Fibroblast of lung (primary cell): ENCODE measurements at regions not wholly inside any gene's neighbourhood (a gene's known extent, or its start where the extent isn't known, plus 50 kb on each side); places are given as distances from the start of the nearest gene placed in this dataset.

Experiments used
- DNase-seq, 2 donors: peaks; one replicate each; pipeline versions ENCODE4 v3.0.0 to v3.0.0-alpha.2; 2010; ENCODE audit warnings: low read depth in 2 of 2
- H2AFZ ChIP-seq: 2 replicates; pipeline ENCODE4 v1.5.1; 2012; ENCODE audit warnings: low read length, control low read depth, inconsistent platforms
- H3K27ac ChIP-seq: 2 replicates; pipeline ENCODE4 v1.5.1; 2011; ENCODE audit warnings: low read length, control low read depth; ENCODE audit not compliant: insufficient read depth
- H3K27me3 ChIP-seq: 2 replicates; pipeline ENCODE4 v1.5.1; 2011; ENCODE audit warnings: mild to moderate bottlenecking, low read length; ENCODE audit not compliant: control insufficient read depth, insufficient read depth
- H3K36me3 ChIP-seq: 2 replicates; pipeline ENCODE4 v1.5.1; 2011; ENCODE audit warnings: low read length; ENCODE audit not compliant: control insufficient read depth, insufficient read depth
- H3K4me1 ChIP-seq: 2 replicates; pipeline ENCODE4 v1.5.1; 2011; ENCODE audit warnings: low read length; ENCODE audit not compliant: control insufficient read depth, insufficient read depth; ENCODE audit errors: extremely low read depth
- H3K4me2 ChIP-seq: 2 replicates; pipeline ENCODE4 v1.5.1; 2011; ENCODE audit warnings: low read length, control low read depth; ENCODE audit not compliant: insufficient read depth; ENCODE audit errors: extremely low read depth
- H3K4me3 ChIP-seq, 4 experiments: fragments of 200-600 bp in 1 of 4; sonication (generic) in 1 of 4; replicated peaks in 1 of 4; 2 replicates each; pipeline ENCODE4 v1.5.1; 2011 to 2016; ENCODE audit warnings: low read length in 4 of 4, low read depth in 3 of 4, mild to moderate bottlenecking in 3 of 4, control low read depth in 2 of 4, inconsistent platforms in 1 of 4, mixed read lengths in 1 of 4; ENCODE audit not compliant: insufficient read depth in 1 of 4; ENCODE audit errors: control extremely low read depth in 1 of 4
- H3K79me2 ChIP-seq: 2 replicates; pipeline ENCODE4 v1.5.1; 2012; ENCODE audit warnings: mild to moderate bottlenecking, low read length, inconsistent platforms; ENCODE audit not compliant: control insufficient read depth, insufficient read depth
- H3K9ac ChIP-seq: 2 replicates; pipeline ENCODE4 v1.5.1; 2011; ENCODE audit warnings: mild to moderate bottlenecking, low read length, control low read depth; ENCODE audit not compliant: insufficient read depth
- H3K9me3 ChIP-seq: 2 replicates; pipeline ENCODE4 v1.5.1; 2012; ENCODE audit warnings: low read depth, low read length; ENCODE audit not compliant: control insufficient read depth, insufficient read depth
- H4K20me1 ChIP-seq: 2 replicates; pipeline ENCODE4 v1.5.1; 2011; ENCODE audit warnings: low read length; ENCODE audit not compliant: control insufficient read depth, insufficient read depth; ENCODE audit errors: extremely low read depth
- EZH2 ChIP-seq: IDR thresholded peaks from 2 replicates; pipeline ENCODE4 v1.5.1; 2012; ENCODE audit warnings: low read length, control low read depth, mild to moderate bottlenecking; ENCODE audit errors: missing control alignments
- TF ChIP-seq, protein P1 (sequence below), 2 donors: IDR thresholded peaks in 1 of 2; conservative IDR thresholded peaks in 1 of 2; 1 replicate in 1 of 2; 2 replicates in 1 of 2; pipeline ENCODE4 v1.5.1; 2011 to 2012; ENCODE audit warnings: low read length in 2 of 2, control low read depth in 1 of 2, inconsistent platforms in 1 of 2, low read depth in 1 of 2, mild to moderate bottlenecking in 1 of 2

DNA sequence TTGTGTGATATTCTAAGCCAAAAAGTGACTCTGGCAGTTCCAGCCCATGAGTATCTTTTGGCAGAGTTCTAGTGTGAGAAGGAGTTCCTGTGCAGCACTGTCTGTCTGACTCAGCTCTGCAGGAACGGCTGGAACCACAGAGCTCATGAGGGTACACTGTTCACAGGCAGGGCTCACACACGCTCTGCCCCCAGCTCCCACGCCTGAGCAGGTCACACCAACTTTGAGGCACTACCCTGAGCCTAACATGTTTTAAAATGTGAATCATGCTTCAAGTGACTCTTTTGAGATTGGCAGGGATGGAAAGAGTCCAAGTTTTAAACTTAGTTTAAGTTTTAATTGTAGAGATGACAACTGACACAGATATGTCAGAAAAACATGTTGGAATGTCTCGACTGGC lies 1203.3 kb downstream of the UQCRFS1 start:
- peak in 1 of 2 donors; percentile 82 for DNase-seq
- H2AFZ ChIP-seq, result no peak overlapping the region

DNA sequence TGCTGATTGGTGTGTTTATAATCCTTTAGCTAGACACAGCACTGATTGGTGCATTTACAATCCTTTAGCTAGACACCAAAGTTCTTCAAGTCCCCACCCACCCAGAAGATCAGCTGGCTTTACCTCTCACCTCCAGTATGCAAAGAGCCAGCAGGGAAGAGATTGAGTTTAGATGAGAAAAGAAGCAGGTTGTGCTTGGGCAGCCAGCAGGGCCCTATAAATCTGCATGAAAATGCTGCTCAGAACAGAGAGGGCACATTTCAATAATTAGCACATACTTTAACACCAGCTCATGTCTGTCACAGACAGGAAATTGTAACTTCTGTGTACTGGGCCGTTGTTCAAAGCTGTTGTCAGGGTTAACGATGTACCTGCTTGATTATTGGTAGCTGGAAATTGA lies 1204.3 kb downstream of the UQCRFS1 start:
- no peak for DNase-seq
- Histone ChIP-seq H4K20me1 (no peaks in the 10 kb centered on the region), H3K79me2 (no peaks in the 10 kb centered on the region), H3K27ac (no peak overlapping the region), H3K27me3 (no peaks in the 10 kb centered on the region), H3K4me3 (no peak overlapping the region), H3K4me2 (no peak overlapping the region), H3K36me3 (no peaks in the 10 kb centered on the region), H2AFZ (no peak overlapping the region), H3K4me1 (no peaks in the 10 kb centered on the region), H3K9me3 (no peaks in the 10 kb centered on the region), H3K9ac (no peak overlapping the region)
- TF ChIP-seq, protein P1, sequence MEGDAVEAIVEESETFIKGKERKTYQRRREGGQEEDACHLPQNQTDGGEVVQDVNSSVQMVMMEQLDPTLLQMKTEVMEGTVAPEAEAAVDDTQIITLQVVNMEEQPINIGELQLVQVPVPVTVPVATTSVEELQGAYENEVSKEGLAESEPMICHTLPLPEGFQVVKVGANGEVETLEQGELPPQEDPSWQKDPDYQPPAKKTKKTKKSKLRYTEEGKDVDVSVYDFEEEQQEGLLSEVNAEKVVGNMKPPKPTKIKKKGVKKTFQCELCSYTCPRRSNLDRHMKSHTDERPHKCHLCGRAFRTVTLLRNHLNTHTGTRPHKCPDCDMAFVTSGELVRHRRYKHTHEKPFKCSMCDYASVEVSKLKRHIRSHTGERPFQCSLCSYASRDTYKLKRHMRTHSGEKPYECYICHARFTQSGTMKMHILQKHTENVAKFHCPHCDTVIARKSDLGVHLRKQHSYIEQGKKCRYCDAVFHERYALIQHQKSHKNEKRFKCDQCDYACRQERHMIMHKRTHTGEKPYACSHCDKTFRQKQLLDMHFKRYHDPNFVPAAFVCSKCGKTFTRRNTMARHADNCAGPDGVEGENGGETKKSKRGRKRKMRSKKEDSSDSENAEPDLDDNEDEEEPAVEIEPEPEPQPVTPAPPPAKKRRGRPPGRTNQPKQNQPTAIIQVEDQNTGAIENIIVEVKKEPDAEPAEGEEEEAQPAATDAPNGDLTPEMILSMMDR (conservative IDR thresholded peaks at IDR 0.05 in 1 of 2, IDR thresholded peaks at IDR 0.05 in 1 of 2; ENCODE audit: low read depth in 1 of 2, low read length in 2 of 2), result no peak
- TF ChIP-seq EZH2, result no peak

More for the DNA sequence above, 1203.3 kb downstream of the UQCRFS1 start:
- H3K9ac ChIP-seq, result no peak overlapping the region
- no peak for TF ChIP-seq EZH2
- TF ChIP-seq, protein P1 (conservative IDR thresholded peaks at IDR 0.05 in 1 of 2, IDR thresholded peaks at IDR 0.05 in 1 of 2; ENCODE audit: low read depth in 1 of 2, low read length in 2 of 2), result no peak
- no peaks in the 10 kb centered on the region for H3K79me2 ChIP-seq
- no peaks in the 10 kb centered on the region for H3K4me1 ChIP-seq
- H3K36me3 ChIP-seq, result no peaks in the 10 kb centered on the region
- H3K4me3 ChIP-seq, result no peak overlapping the region
- no peaks in the 10 kb centered on the region for H3K9me3 ChIP-seq
- no peak overlapping the region for H3K4me2 ChIP-seq
- H3K27me3 ChIP-seq, result no peaks in the 10 kb centered on the region
- no peak overlapping the region for H3K27ac ChIP-seq
- no peaks in the 10 kb centered on the region for H4K20me1 ChIP-seq

DNA sequence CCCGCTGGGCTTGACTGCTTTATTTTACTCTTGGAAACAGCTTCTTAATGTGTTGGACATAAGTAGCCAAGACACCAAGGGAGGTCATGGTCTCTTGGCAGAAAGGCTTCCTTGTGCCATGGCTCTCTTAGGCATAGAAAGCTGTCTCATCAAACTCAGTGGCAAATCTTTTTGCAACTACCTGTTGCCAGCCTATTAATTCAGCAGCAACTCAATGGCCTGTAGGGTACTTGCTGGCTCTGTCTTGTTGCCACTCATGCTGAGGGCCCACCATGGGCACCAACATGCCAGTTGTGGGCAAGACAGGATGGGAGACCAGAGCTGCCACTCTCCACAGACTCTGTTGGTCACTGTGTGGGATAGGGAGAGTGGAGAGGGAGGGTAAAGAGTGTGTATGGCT lies 1209.4 kb downstream of the UQCRFS1 start:
- H2AFZ ChIP-seq, result no peak overlapping the region
- H3K4me3 ChIP-seq, result no peak overlapping the region
- no peaks in the 10 kb centered on the region for H3K4me1 ChIP-seq
- no peak overlapping the region for H3K27ac ChIP-seq
- no peaks in the 10 kb centered on the region for H4K20me1 ChIP-seq
- H3K79me2 ChIP-seq, result no peaks in the 10 kb centered on the region
- no peak overlapping the region for H3K9ac ChIP-seq
- TF ChIP-seq, protein P1 (conservative IDR thresholded peaks at IDR 0.05 in 1 of 2, IDR thresholded peaks at IDR 0.05 in 1 of 2; ENCODE audit: low read depth in 1 of 2, low read length in 2 of 2), result no peak
- TF ChIP-seq EZH2, result no peak
- H3K4me2 ChIP-seq, result no peak overlapping the region
- no peaks in the 10 kb centered on the region for H3K36me3 ChIP-seq
- H3K9me3 ChIP-seq, result no peaks in the 10 kb centered on the region
- no peak for DNase-seq
- no peaks in the 10 kb centered on the region for H3K27me3 ChIP-seq
